CD14-positive monocyte (primary cell): ENCODE measurements at regions not wholly inside any gene's neighbourhood (a gene's known extent, or its start where the extent isn't known, plus 50 kb on each side); places are given as distances from the start of the nearest gene placed in this dataset.

Experiments
- DNase-seq, 3 donors: peaks; one replicate each; pipeline ENCODE4 v3.0.0-alpha.2; 2011 to 2022
- H2AFZ ChIP-seq: 2 replicates; pipeline ENCODE4 v1.6.0; 2012; ENCODE audit warnings: mild to moderate bottlenecking, low read depth, low read length, inconsistent platforms; ENCODE audit not compliant: insufficient read depth, poor library complexity, severe bottlenecking
- H3K27ac ChIP-seq, 2 donors: 1 replicate in 1 of 2; 2 replicates in 1 of 2; pipeline ENCODE4 v1.5.1; 2012 to 2013; ENCODE audit warnings: low read length in 2 of 2, control low read depth in 1 of 2, inconsistent platforms in 1 of 2, low read depth in 1 of 2, mild to moderate bottlenecking in 1 of 2
- H3K27me3 ChIP-seq, 2 donors: one replicate each; pipeline versions ENCODE4 v1.6.0 to v1.6.1; 2011 to 2013; ENCODE audit warnings: low read length in 2 of 2; ENCODE audit not compliant: control insufficient read depth in 2 of 2, insufficient read depth in 2 of 2
- H3K36me3 ChIP-seq, 2 donors: replicated peaks in 1 of 2; 1 replicate in 1 of 2; 2 replicates in 1 of 2; pipeline versions ENCODE4 v1.5.1 to v1.6.1; 2012 to 2013; ENCODE audit warnings: low read length in 2 of 2, control low read depth in 1 of 2, inconsistent platforms in 1 of 2, mild to moderate bottlenecking in 1 of 2; ENCODE audit not compliant: insufficient read depth in 2 of 2, control insufficient read depth in 1 of 2
- H3K4me1 ChIP-seq, 2 donors: 1 replicate in 1 of 2; 2 replicates in 1 of 2; pipeline versions ENCODE4 v1.5.1 to v1.6.1; 2012 to 2013; ENCODE audit warnings: low read length in 2 of 2, control low read depth in 1 of 2, inconsistent platforms in 1 of 2, mild to moderate bottlenecking in 1 of 2, moderate library complexity in 1 of 2; ENCODE audit not compliant: insufficient read depth in 2 of 2, control insufficient read depth in 1 of 2
- H3K4me2 ChIP-seq: replicated peaks from 2 replicates; pipeline ENCODE3; 2012; ENCODE audit warnings: low read length, moderate library complexity, mild to moderate bottlenecking; ENCODE audit not compliant: poor library complexity, severe bottlenecking; ENCODE audit errors: extremely low read depth
- H3K4me3 ChIP-seq, 3 experiments: fragments of 200-600 bp in 1 of 3; sonication (generic) in 1 of 3; replicated peaks in 1 of 3; 1 replicate in 2 of 3; 2 replicates in 1 of 3; pipeline ENCODE4 v1.5.1; 2011 to 2013; ENCODE audit warnings: low read length in 3 of 3, mild to moderate bottlenecking in 3 of 3, control low read depth in 2 of 3, low read depth in 2 of 3, inconsistent platforms in 1 of 3, moderate library complexity in 1 of 3
- H3K79me2 ChIP-seq: 2 replicates; pipeline ENCODE4 v1.6.0; 2012; ENCODE audit warnings: mild to moderate bottlenecking, control low read depth, inconsistent platforms, low read length, moderate library complexity; ENCODE audit not compliant: insufficient read depth
- H3K9ac ChIP-seq: 2 replicates; pipeline ENCODE4 v1.6.0; 2017; ENCODE audit warnings: low read length, mild to moderate bottlenecking; ENCODE audit not compliant: insufficient read depth, poor library complexity, severe bottlenecking
- H3K9me3 ChIP-seq, 2 donors: replicated peaks in 1 of 2; 1 replicate in 1 of 2; 2 replicates in 1 of 2; pipeline versions ENCODE4 v1.5.1 to v1.6.1; 2012 to 2013; ENCODE audit warnings: low read length in 2 of 2, control low read depth in 1 of 2; ENCODE audit not compliant: control insufficient read depth in 1 of 2, insufficient read depth in 1 of 2
- H4K20me1 ChIP-seq: 2 replicates; pipeline ENCODE4 v1.6.0; 2012; ENCODE audit warnings: mild to moderate bottlenecking, low read length, control low read depth, moderate library complexity; ENCODE audit not compliant: insufficient read depth
- H3K27ac Mint-ChIP-seq, 7 donors: one replicate each; pipeline ENCODE4 v1.8.0; 2020; ENCODE audit warnings: mild to moderate bottlenecking in 7 of 7, mixed read lengths in 7 of 7, moderate library complexity in 6 of 7, inconsistent platforms in 2 of 7
- H3K27me3 Mint-ChIP-seq, 3 donors: one replicate each; pipeline ENCODE4 v1.8.0; 2021 to 2022; ENCODE audit warnings: low read depth in 3 of 3, mild to moderate bottlenecking in 3 of 3, mixed read lengths in 3 of 3, moderate library complexity in 3 of 3, inconsistent platforms in 1 of 3
- H3K36me3 Mint-ChIP-seq, 2 donors: one replicate each; pipeline ENCODE4 v1.8.0; 2020; ENCODE audit warnings: mixed read lengths in 2 of 2, inconsistent platforms in 1 of 2, mild to moderate bottlenecking in 1 of 2
- H3K4me1 Mint-ChIP-seq: one replicate; pipeline ENCODE4 v1.8.0; 2020; ENCODE audit warnings: mild to moderate bottlenecking, mixed read lengths
- H3K4me3 Mint-ChIP-seq, 2 donors: one replicate each; pipeline ENCODE4 v1.8.0; 2020; ENCODE audit warnings: mild to moderate bottlenecking in 2 of 2, mixed read lengths in 2 of 2, moderate library complexity in 1 of 2
- H3K9me3 Mint-ChIP-seq, 7 donors: one replicate each; pipeline ENCODE4 v1.8.0; 2020 to 2022; ENCODE audit warnings: mixed read lengths in 7 of 7, mild to moderate bottlenecking in 6 of 7, moderate library complexity in 6 of 7, inconsistent platforms in 2 of 7
- WGBS: methylation state at CpG from one replicate; pipeline ENCODE4 v1.1.5; 2013; ENCODE audit warnings: missing lambda C conversion rate; ENCODE audit not compliant: insufficient coverage; 5-methylcytosine and 5-hydroxymethylcytosine counted together
- intact Hi-C, 2 donors: fragments of 100-400 bp; cut with micrococcal nuclease; formaldehyde crosslinking; loops; one replicate each; pipeline versions ENCODE4 v1.15.0 to v1.15.1; 2023
- TF ChIP-seq, protein P1 (sequence below): fragments of 200-600 bp; IDR thresholded peaks from one replicate; pipeline ENCODE4 v1.8.0; 2022; ENCODE audit warnings: antibody characterized with exemption, mild to moderate bottlenecking

DNA sequence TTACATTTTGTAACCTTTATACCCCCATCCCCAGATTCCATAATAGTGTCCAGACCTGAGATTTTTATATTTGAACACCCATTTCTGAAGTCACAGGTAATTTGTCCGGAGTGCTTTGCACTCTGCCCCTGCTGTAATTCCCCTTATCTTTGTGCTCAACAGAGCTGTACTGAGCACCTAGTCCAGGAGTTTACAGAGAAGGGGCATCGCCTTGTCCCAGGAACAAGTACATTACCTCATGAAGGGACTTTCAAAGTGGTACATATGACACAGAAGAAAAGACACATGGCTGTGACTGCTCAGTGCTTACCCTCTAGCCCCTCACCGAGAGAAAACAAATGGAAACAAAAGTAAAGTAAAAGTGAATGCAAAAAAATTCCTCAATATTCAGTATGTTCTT lies 373.5 kb downstream of the SOX11 start:
- Mint-ChIP-seq H3K27me3 (no peaks in the 10 kb centered on the region), H3K4me1 (no peaks in the 10 kb centered on the region), H3K27ac (no peak overlapping the region), H3K4me3 (no peak overlapping the region), H3K9me3 (peaks cover 0 to 4% (median 0%) of the 10 kb centered on the region in 7 donors), H3K36me3 (no peaks in the 10 kb centered on the region)
- DNase-seq = no peak
- Histone ChIP-seq H3K9ac (no peak overlapping the region), H3K4me3 (no peak overlapping the region), H3K27me3 (no peaks in the 10 kb centered on the region), H3K36me3 (no peaks in the 10 kb centered on the region), H2AFZ (no peak overlapping the region), H3K79me2 (no peaks in the 10 kb centered on the region), H3K9me3 (no peaks in the 10 kb centered on the region), H3K27ac (no peak overlapping the region), H4K20me1 (no peaks in the 10 kb centered on the region), H3K4me2 (no peak overlapping the region), H3K4me1 (no peaks in the 10 kb centered on the region)
- intact Hi-C loops = no loop called here
- WGBS = 100% methylated on average over 2 of the region's 3 CpGs
- TF ChIP-seq, protein P1, sequence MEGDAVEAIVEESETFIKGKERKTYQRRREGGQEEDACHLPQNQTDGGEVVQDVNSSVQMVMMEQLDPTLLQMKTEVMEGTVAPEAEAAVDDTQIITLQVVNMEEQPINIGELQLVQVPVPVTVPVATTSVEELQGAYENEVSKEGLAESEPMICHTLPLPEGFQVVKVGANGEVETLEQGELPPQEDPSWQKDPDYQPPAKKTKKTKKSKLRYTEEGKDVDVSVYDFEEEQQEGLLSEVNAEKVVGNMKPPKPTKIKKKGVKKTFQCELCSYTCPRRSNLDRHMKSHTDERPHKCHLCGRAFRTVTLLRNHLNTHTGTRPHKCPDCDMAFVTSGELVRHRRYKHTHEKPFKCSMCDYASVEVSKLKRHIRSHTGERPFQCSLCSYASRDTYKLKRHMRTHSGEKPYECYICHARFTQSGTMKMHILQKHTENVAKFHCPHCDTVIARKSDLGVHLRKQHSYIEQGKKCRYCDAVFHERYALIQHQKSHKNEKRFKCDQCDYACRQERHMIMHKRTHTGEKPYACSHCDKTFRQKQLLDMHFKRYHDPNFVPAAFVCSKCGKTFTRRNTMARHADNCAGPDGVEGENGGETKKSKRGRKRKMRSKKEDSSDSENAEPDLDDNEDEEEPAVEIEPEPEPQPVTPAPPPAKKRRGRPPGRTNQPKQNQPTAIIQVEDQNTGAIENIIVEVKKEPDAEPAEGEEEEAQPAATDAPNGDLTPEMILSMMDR = no peak

DNA sequence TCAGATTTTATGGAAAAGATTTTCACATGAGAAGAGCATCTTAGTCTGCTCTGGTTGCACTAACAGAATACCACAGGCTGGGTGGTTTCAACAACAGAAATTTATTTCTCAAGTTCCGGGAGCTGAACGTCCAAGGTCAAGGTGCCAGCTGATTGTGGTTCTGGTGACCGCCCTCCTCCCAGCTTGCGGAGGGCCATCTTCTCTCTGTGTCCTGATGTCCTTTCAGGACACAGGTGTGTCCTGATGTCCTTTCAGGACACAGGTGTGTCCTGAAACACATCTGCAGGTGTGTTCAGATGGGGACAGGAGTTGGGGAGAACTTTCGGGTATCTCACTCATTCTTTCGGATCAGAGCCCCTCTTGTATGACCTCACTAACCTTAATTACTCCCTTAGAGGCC lies 374.9 kb downstream of the SOX11 start:
- DNase-seq = no peak
- intact Hi-C loops = no loop called here
- Mint-ChIP-seq H3K4me3 (no peak overlapping the region), H3K36me3 (no peaks in the 10 kb centered on the region), H3K27me3 (no peaks in the 10 kb centered on the region), H3K27ac (peak overlapping the region in 1 of 7 donors; percentile 64), H3K9me3 (peaks cover 0 to 2% (median 0%) of the 10 kb centered on the region in 7 donors), H3K4me1 (no peaks in the 10 kb centered on the region)
- H3K27me3 ChIP-seq = no peaks in the 10 kb centered on the region
- no peak overlapping the region for H3K4me2 ChIP-seq
- no peaks in the 10 kb centered on the region for H4K20me1 ChIP-seq
- H3K79me2 ChIP-seq = no peaks in the 10 kb centered on the region
- no peak overlapping the region for H2AFZ ChIP-seq
- H3K9ac ChIP-seq = no peak overlapping the region
- TF ChIP-seq, protein P1 = no peak
- no peaks in the 10 kb centered on the region for H3K4me1 ChIP-seq
- no peak overlapping the region for H3K27ac ChIP-seq
- H3K36me3 ChIP-seq = no peaks in the 10 kb centered on the region
- H3K9me3 ChIP-seq = no peaks in the 10 kb centered on the region
- 83% methylated on average over 2 of the region's 6 CpGs for WGBS
- H3K4me3 ChIP-seq = no peak overlapping the region
